ENCODE measurements at regions not wholly inside any gene's neighbourhood (a gene's known extent, or its start where the extent isn't known, plus 50 kb on each side); places are given as distances from the start of the nearest gene placed in this dataset.

- no peak for DNase-seq
These were observed 191.3 kb downstream of the MID1IP1 start for GRCh38 chrX:38992441-38993096.

- DNase-seq = no peak
These were observed 192.2 kb downstream of the MID1IP1 start for GRCh38 chrX:38993500-38993899.

GRCh38 chrX:38999099-38999498, 197.8 kb downstream of the MID1IP1 start:
- no peak for DNase-seq

- no peak for DNase-seq
These were observed 198.9 kb downstream of the MID1IP1 start for GRCh38 chrX:38999967-39000745.

- peak; percentile 63 for DNase-seq
These were observed 199.5 kb downstream of the MID1IP1 start for GRCh38 chrX:39000802-39001201.

- no peak for DNase-seq
These were observed 201.2 kb downstream of the MID1IP1 start for GRCh38 chrX:39002466-39002865.

GRCh38 chrX:39008549-39008948, 207.3 kb downstream of the MID1IP1 start:
- no peak for DNase-seq

GRCh38 chrX:39011454-39012221, 210.4 kb downstream of the MID1IP1 start:
- no peak for DNase-seq

- no peak for DNase-seq
These were observed 211.4 kb downstream of the MID1IP1 start for GRCh38 chrX:39012621-39013111.

- peak; percentile 36 for DNase-seq
These were observed 215.3 kb downstream of the MID1IP1 start for GRCh38 chrX:39016556-39016955.

GRCh38 chrX:39017077-39017476, 215.8 kb downstream of the MID1IP1 start:
- DNase-seq = peak; percentile 8

- DNase-seq = no peak
These were observed 216.5 kb downstream of the MID1IP1 start for GRCh38 chrX:39017716-39018115.

- DNase-seq = no peak
These were observed 217.3 kb downstream of the MID1IP1 start for GRCh38 chrX:39018541-39018940.

- DNase-seq = no peak
These were observed 217.8 kb downstream of the MID1IP1 start for GRCh38 chrX:39019056-39019455.

GRCh38 chrX:39020051-39020669, 218.9 kb downstream of the MID1IP1 start:
- DNase-seq = no peak

- DNase-seq = no peak
These were observed 220.8 kb downstream of the MID1IP1 start for GRCh38 chrX:39022106-39022505.

- DNase-seq = no peak
These were observed 228.0 kb downstream of the MID1IP1 start for GRCh38 chrX:39029221-39029620.

GRCh38 chrX:39030636-39031035, 229.4 kb downstream of the MID1IP1 start:
- no peak for DNase-seq

GRCh38 chrX:39039890-39040289, 238.6 kb downstream of the MID1IP1 start:
- DNase-seq = no peak

GRCh38 chrX:39043838-39044550, 242.7 kb downstream of the MID1IP1 start:
- DNase-seq = no peak

- DNase-seq = no peak
These were observed 245.9 kb downstream of the MID1IP1 start for GRCh38 chrX:39047174-39047573.

- DNase-seq = no peak
These were observed 248.7 kb downstream of the MID1IP1 start for GRCh38 chrX:39049975-39050374.
